ENCODE measurements at regions not wholly inside any gene's neighbourhood (a gene's known extent, or its start where the extent isn't known, plus 50 kb on each side); places are given as distances from the start of the nearest gene placed in this dataset.
A peak's percentile ranks its signal among the peaks of the same experiment; 100 is the strongest.

DNA sequence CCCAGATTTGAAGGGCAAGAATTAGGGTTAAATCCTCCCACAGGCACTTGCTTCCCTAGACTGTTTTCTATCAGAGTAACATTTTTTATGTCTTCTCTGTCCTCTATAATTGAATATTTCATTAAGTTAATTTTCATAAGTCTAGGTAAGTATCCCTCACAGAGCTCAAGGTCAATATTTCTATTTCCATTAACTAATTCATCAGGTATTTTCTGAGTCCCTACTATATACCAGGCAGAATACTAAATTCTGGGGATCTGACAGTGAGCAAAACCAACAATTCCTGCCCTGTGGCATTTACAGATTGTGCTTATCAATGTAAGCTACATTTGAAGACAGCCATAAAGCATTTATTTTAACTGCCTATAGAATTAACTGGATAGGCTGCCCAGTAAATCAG is 86.4 kb upstream of the RBBP8 start:
- intact Hi-C loops (cut with DNase I): loop anchor here (10.0 kb wide), 1 partner anchor 68 kb away; no protein-coding TSS in a partner anchor
- Histone ChIP-seq H3K27me3 (no peaks in the 10 kb centered on the region), H3K4me3 (no peak overlapping the region), H3K4me1 (peaks cover 0 to 73% (median 0%) of the 10 kb centered on the region in 3 donors), H3K9me3 (no peaks in the 10 kb centered on the region), H3K36me3 (no peaks in the 10 kb centered on the region), H3K27ac (peak overlapping the region in 2 of 4 donors; percentile 0 to 32)
- TF ChIP-seq, protein P1, sequence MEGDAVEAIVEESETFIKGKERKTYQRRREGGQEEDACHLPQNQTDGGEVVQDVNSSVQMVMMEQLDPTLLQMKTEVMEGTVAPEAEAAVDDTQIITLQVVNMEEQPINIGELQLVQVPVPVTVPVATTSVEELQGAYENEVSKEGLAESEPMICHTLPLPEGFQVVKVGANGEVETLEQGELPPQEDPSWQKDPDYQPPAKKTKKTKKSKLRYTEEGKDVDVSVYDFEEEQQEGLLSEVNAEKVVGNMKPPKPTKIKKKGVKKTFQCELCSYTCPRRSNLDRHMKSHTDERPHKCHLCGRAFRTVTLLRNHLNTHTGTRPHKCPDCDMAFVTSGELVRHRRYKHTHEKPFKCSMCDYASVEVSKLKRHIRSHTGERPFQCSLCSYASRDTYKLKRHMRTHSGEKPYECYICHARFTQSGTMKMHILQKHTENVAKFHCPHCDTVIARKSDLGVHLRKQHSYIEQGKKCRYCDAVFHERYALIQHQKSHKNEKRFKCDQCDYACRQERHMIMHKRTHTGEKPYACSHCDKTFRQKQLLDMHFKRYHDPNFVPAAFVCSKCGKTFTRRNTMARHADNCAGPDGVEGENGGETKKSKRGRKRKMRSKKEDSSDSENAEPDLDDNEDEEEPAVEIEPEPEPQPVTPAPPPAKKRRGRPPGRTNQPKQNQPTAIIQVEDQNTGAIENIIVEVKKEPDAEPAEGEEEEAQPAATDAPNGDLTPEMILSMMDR (IDR thresholded peaks at IDR 0.05): no peak
- no peak for TF ChIP-seq POLR2A (IDR thresholded peaks at IDR 0.05)
- no peak for DNase-seq

DNA sequence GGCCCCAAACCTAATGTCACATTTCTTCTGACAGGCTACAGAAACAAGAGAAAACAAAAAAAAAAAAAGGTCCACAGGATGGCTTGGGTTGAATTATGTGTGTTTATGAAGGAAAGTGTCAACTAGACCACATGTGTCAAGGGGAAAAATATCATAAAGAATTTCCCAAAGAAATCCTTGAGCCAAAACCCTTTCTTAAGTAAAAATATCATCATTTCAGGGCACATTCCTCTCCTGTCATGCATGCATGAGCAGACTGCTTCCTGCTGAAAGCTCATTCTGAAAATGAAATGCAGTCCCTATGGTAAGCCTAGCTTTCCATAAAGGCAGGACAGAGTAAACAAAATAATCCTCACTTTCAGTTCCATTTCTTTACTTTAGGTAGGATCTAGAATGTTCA is 85.7 kb upstream of the RBBP8 start:
- no peaks in the 10 kb centered on the region for H3K9me3 ChIP-seq
- no peaks in the 10 kb centered on the region for H3K36me3 ChIP-seq
- TF ChIP-seq, protein P1 (IDR thresholded peaks at IDR 0.05): no peak
- TF ChIP-seq POLR2A (IDR thresholded peaks at IDR 0.05): no peak
- DNase-seq: no peak
- intact Hi-C loops (cut with DNase I): loop anchor here (10.0 kb wide), 1 partner anchor 67 kb away; no protein-coding TSS in a partner anchor
- peaks cover 0 to 66% (median 0%) of the 10 kb centered on the region in 3 donors for H3K4me1 ChIP-seq
- H3K4me3 ChIP-seq: no peak overlapping the region
- peak overlapping the region in 2 of 4 donors; percentile 0 to 13 for H3K27ac ChIP-seq
- no peaks in the 10 kb centered on the region for H3K27me3 ChIP-seq

DNA sequence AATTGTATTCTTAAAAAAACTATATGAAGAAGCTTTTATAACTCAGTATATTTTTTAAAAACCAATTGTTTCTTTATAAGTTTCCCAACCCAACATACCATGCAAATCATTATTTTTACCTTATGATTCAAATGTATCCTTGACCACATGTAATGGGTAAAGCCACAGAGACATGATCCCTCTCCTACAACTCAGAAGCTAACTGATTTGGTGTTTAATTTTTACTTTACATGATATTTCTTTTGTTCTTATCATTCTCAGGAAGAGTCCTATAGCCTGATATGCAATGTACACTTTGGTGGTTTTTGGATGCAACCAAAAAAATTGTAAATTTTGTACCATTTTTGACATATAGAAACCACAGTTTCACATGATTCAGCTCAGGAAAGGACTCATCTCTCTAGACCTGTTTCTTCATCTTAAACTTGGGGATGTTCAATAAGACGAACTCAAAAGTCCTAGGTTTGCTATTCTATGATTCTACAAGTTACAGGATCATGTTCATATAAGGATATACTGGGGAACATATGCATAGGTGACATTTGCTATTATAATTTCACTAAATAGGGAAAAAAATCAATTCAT is 85.2 kb upstream of the RBBP8 start:
- no peaks in the 10 kb centered on the region for H3K36me3 ChIP-seq
- no peaks in the 10 kb centered on the region for H3K9me3 ChIP-seq
- peak overlapping the region in 2 of 4 donors; percentile 0 to 13 for H3K27ac ChIP-seq
- intact Hi-C loops (cut with DNase I): loop anchor here (10.0 kb wide), 1 partner anchor 67 kb away; no protein-coding TSS in a partner anchor
- TF ChIP-seq, protein P1 (IDR thresholded peaks at IDR 0.05): no peak
- TF ChIP-seq POLR2A (IDR thresholded peaks at IDR 0.05): no peak
- H3K27me3 ChIP-seq: no peaks in the 10 kb centered on the region
- no peak overlapping the region for H3K4me3 ChIP-seq
- peaks cover 0 to 60% (median 0%) of the 10 kb centered on the region in 3 donors for H3K4me1 ChIP-seq
- whole genome bisulfite sequencing, 2 donors: 0 to 13% methylated on average over 1 of the region's 1 CpG
- DNase-seq: no peak

DNA sequence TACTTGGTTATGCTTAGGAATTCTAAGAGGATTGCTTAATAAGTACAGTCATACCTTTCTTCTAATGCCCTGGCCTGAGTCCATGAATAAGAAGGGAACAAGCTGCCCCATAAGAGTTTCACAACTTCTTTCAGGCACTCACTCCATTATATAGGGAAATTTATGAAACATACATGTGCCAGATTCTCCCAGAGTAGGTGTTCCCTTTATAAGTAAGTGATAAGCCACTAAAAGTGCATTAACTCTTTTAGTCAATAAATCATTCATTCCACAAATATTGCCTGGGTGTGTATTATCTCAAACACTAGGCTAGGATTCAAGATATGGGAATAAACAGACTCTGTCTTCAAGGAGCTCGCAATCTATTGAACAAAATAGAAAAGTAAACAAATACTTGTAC is 84.5 kb upstream of the RBBP8 start:
- WGBS, 2 donors: 52 to 58% methylated on average over 1 of the region's 1 CpG
- TF ChIP-seq, protein P1 (IDR thresholded peaks at IDR 0.05): no peak
- no peak for TF ChIP-seq POLR2A (IDR thresholded peaks at IDR 0.05)
- Histone ChIP-seq H3K27me3 (no peaks in the 10 kb centered on the region), H3K36me3 (no peaks in the 10 kb centered on the region), H3K27ac (peak overlapping the region in 3 of 4 donors; percentile 34 to 65 (median 55)), H3K9me3 (no peaks in the 10 kb centered on the region), H3K4me3 (no peak overlapping the region), H3K4me1 (peaks cover 0 to 54% (median 0%) of the 10 kb centered on the region in 3 donors)
- DNase-seq: no peak
- intact Hi-C loops (cut with DNase I): loop anchor here (10.0 kb wide), 1 partner anchor 66 kb away; no protein-coding TSS in a partner anchor

DNA sequence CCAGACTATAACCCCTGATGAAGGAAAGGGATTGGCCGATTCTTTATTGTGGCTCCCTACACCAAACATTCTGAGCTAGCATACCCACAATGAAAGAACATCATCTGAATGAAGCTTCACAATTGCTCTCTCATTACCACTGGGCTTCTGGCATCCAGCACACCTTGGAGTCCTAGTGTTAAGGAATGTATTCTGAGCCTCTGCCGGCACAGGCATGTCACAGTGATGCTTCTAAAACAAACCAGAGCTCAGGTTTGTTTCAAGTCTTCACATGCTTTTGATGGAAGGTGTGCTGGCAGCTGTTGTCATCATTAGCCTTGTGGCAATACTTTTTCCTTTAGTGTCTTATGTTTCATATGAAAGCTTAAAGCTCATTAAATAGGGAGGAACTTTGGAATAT is 76.3 kb upstream of the RBBP8 start:
- H3K36me3 ChIP-seq: no peaks in the 10 kb centered on the region
- H3K4me1 ChIP-seq: peaks cover 0 to 23% (median 0%) of the 10 kb centered on the region in 3 donors
- H3K9me3 ChIP-seq: no peaks in the 10 kb centered on the region
- no peak for TF ChIP-seq POLR2A (IDR thresholded peaks at IDR 0.05)
- TF ChIP-seq, protein P1 (IDR thresholded peaks at IDR 0.05): no peak
- intact Hi-C loops (cut with DNase I): no loop called here
- peak overlapping the region in 3 of 4 donors; percentile 50 to 63 (median 51) for H3K27ac ChIP-seq
- 19 to 36% methylated on average over 2 of the region's 2 CpGs for WGBS, 2 donors
- DNase-seq: no peak
- H3K27me3 ChIP-seq: no peaks in the 10 kb centered on the region
- H3K4me3 ChIP-seq: no peak overlapping the region

Data from esophagus squamous epithelium (tissue), 5 donors.